Stimulated activated CD8-positive, alpha-beta memory T cell treated with anti-CD3 and anti-CD28 coated beads, Interleukin-12 subunit alpha, Interleukin-12 subunit beta, amount 100 ng/mL, for 24 hours (primary cell): ENCODE measurements at regions not wholly inside any gene's neighbourhood (a gene's known extent, or its start where the extent isn't known, plus 50 kb on each side); places are given as distances from the start of the nearest gene placed in this dataset.

Experiments used
- DNase-seq: peaks from one replicate; pipeline ENCODE4 v3.0.0-alpha.2; 2020; ENCODE audit errors: extremely low read depth

DNA sequence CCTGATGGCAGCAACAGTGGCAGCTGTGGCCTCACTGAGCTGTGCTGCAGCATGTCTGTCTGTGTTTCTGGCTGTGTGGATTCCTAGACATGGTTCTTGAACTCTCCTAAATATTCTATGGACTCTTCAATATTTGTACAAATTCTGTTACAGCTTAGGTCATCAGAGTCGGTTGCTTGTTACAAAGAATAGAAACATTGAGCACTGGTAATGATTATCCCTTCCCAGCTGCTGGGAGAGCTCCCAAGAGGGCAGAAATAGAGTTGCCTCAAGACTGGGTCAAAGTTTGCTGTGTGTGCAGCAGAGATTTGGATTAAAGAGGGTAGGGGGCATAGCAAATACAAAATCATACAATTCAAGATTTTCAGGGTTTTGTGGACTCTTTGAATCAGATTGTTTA lies 337.1 kb upstream of the AKR1E2 start:
- no peak for DNase-seq

DNA sequence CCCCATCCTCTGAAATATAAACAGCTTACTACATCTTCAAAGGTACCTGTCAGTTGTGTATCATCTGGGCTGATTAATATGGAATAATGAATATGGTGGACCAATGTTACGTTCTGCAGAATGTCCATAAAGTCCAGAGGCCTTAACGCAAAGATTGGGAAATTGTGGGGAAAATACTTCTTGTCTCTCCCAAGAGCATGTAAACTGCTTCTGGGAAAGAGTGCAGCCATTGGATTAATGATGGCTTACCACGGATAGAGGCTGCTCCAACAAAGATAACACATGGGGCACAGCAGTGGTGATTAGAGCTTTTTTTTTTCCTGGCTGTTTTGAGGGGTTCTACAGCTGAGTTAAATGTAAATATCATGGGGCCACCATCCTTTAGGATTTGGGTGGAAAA lies 340.4 kb upstream of the AKR1E2 start:
- DNase-seq: no peak

DNA sequence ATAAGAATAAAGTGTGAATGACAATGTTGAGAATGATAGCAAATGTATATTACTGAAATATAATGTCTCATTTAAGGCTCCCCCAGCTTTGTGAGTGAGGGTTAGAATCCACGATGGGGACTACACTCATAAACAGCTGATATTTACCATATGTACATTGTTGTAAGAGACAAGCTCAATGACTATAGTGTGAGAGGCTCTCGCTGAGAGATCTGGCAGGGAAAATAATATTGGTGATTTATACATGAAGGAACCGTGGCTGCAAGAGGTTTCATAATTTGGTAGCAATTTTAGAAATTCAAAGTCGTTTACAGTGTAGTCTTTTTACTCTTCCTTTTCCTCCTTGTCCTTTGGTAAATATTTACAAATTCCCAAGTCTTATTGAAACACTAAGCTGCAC lies 342.2 kb upstream of the AKR1E2 start:
- DNase-seq: no peak

DNA sequence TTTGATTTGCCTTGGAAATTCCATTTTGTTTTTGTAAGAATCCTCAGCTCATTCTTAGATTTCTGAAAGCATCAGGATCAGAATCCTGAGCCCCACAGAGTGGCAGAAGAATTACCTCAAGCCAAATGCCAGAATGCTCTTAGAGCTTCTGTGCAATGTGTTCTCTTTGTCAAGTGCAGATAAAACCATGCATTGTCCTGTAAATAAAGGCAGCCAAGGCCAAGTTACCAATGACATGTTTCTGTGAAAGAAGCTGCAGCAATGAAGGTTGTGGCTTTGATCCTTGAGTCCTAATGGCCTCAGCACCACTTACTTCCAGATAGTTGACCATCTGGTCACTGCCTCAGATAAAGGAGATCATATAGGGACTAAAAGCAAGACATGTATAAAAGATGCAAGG lies 343.3 kb upstream of the AKR1E2 start:
- DNase-seq: no peak

DNA sequence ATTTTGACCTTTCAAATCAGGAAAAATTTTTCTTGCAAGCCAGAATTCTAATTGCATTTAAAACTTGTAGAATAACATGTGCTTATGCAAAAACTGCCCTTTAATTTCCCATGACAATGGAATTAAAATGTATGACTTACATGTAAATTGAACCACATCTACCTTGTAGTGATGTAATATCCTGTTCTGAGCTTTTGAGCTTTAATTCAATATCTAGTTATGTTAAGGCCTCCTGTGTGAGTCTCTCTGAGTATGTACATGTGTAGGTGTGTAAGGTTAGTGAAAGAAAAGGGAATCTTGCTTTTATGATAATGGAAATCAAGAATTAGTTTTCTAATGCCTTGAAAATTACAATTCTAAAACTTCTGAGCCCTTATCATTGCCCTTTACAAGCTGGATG lies 344.8 kb upstream of the AKR1E2 start:
- DNase-seq: no peak

DNA sequence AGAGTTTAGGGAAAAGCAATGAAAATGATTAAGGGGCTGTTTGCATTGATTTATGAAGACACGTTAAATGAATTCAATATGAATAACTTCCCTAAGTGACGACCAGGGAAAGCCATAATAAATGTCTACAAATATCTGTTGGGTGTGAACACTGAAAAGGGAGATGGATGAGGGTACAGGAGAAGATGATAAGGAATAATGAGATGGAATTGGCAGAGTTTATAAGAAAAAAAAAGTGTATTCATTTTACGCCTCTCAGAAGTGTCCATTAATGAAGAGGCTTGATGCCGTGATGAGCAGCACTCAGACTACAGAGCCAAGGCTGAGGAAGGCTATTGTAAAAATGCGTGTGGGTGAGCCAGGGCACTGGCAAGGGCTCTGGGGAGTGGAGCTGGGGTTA lies 346.7 kb upstream of the AKR1E2 start:
- no peak for DNase-seq

DNA sequence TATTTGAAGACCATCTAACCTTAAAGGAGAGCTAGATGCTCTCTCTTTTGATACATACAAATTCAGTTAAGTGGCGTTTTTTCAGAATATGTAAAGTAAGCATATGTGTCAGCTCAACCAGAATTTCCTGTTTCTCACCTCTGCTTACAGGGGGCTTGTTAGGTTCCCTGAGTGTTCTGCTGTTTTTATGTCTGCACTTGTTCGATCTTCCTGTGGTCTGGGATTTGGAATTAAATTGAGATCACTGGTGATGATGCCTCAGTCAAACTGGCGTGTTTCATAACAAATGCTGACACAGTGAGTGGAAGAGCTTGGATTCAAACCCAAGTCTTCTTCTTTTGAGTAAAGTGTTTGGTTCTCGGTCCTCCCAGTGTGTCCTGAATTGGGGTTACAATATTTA lies 348.3 kb upstream of the AKR1E2 start:
- no peak for DNase-seq

DNA sequence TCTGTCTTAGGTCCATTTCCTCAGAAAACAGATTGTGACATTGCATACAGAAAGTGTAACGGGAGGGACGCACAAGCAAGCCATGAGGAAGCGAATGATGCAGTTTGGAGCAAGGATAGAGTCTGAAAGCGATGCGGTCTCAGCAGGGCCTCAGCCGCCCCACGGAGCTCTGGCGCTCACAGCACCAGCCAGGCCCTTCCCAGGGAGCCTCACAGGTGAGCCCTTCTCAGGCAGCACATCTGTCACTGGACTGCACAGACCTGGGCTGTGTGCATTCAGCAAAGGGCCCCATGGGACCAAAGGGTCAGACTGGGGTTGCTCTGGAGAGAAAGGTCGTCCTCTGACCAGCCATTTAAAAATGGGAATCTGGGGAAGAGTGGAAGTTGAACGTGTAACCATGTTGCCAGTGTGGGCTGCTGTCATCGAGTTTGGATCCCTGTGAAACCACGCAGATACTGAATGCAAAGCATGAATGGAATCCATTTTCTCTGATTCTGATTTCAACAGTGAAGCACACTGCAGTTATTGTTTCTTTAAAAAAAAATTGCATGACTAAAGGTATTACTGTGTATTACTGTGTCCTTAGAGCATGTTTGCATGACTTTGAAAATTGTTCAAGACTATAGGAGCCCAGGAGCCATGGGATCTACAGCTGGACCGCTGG lies 350.0 kb upstream of the AKR1E2 start:
- no peak for DNase-seq

DNA sequence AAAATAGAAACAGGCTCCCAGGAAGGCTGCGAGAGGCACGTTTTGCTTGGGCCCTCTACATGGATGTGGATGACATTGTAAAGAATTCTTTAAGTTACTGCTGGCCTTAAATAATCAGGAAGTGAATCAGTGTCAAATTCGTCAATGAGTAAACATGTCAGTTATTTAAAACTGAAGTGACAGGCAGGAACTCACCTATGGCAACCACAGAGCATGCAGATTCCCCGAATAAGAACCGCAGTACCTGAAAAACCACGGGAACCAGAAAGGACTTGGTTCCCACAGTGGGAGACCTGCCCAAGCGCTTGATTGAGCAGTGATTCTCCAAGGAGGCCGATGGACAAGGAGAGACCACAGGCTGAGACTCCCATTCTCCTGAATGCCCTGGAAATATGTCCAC lies 351.2 kb upstream of the AKR1E2 start:
- no peak for DNase-seq

DNA sequence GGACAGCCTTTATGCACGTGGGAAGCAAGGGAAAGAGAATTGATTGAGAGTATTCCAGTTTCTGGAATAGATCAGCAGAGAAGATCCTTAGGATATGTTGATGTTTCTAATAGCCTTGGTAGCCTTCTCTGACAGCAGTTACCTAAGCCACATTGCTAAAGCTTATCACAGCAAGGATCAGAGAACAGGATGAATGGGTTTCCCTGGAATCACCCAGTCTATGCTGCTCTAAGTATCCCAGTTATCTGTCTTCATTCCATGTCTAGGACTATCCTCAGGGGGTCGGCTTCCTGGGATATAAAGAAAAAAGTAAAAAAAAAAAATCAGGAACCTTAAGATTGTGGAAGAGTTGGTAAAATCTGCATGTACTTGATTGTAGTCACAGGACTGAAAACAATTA lies 352.0 kb upstream of the AKR1E2 start:
- DNase-seq: no peak

DNA sequence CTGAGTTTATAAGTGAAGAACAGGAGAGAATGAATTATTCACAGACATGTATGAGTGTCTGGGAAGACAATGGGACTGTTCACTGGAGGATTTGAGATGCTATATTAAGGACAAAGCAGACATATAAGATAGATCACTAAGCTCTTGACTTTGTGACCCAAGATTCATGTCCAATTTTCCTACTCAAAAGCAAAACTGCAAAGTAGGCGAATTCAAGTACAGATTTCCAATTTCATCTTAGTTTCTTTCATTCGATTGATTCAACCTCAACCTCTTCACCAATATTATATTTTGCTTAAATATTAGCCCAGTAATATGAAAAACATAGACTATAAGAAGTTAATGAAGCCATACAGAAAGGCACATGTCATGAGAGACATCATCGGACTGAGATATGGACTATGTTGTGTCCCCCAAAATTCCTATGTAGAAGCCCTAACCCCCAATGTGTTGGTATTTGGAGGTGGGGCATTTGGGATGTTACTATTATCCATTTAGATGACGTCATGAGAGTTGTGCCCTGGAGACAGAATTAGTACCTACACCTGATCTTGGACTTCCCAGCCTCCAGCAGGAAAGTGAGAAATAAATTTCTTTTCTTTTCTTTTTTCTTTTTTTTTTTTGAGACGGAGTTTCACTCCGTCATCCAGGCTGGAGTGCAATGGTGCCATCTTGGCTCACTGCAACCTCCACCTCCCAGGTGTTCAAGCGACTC lies 353.7 kb upstream of the AKR1E2 start:
- no peak for DNase-seq

DNA sequence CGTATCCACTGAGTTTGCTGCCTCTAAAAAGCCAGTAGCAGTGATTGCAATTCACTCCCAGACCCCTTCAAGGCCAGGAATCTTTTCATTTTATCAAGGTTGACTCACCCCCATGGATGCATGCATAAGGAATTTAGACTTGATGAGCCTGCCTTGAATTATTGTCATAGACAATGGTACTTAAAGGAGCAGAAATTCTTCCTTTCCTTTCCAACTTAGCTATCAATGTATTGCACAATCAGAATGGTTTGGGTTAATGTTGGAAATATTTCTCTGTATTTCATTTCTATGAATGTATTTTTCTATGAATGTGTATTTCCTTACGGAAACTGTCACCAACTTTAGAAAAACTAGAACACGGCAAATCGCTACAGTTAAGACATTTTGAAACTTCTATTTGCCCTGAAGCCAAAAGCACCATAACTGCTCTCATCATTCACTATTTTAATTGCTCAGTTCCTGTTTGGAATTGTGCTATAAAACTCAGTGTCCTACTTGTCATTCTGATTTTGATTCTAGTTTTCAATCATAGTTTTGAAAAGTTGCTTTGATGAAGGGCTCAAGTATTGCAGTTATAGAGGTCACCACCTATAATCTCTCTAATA lies 355.7 kb upstream of the AKR1E2 start:
- no peak for DNase-seq

DNA sequence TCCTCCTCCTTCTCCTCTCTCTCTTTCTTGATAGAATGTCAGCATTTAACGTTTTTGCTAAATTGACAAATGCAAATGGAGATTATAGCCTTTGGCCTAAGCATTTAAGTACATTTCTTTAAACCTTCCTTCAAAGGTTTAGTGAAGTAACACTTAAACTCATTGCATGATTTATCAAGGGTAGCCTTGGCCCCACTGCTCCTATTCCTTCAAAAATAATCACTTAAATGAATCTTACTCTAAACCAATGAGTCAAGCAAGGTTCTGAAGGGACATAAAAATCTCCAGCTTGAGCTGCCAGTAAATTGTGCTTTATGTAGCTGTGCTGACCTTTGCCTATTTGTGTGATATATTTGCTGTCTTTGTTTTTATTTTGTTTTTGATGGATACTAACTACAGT lies 358.5 kb upstream of the AKR1E2 start:
- no peak for DNase-seq

DNA sequence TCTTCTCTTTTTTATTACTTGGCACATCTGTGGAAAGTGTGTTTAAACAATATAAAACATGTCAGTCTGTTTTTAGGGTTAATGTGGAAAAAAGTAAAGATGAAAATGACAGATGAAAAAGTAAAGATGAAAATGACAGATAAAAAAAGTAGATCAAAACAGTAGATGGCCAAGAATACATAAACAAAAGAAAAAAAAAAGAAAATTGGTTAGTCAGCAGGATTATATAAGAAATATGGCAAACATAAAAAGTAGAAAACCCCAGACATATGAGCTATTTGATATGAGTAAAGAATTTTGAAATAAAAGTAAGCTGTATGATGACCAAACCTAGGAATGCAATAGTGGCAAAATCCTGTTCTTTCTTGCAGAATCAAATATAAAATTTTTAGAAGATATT lies 365.7 kb upstream of the AKR1E2 start:
- no peak for DNase-seq

DNA sequence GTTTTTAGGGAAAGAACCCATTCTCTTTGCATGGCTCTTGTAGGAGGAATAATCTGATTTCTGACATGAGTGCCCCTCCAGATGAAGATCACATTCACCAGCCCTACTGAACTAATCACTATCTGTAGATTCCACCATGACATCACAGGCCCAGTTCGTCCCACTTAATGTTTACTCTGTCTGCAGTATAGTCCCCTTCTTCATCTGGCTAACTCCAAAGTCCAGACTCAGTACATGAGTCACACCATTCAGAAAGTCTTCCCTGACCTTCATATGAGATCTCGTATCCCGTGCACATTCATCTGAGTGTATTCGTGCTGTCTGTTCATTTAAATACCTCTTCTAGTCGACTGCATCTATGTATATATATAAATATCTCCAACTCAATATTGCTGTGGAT lies 366.5 kb upstream of the AKR1E2 start:
- no peak for DNase-seq

DNA sequence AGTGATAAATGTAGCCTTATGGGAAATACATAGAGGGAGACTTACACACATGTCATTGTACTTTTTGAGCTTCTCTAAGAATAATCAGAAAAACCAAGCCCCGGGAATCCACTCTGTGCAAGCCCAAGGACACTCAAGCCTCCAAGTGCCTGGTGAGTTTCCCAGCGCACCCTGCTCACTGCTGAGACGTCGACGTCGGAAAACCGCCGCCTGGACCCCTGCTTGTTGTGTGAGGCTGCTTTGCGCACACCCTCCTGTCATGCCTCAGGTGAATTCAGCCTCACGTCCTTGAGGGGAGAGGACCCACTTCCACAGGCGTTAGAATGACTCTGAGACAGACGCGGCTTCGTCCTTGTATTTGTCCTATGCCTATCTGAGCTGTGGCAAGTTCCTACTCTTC lies 368.4 kb upstream of the AKR1E2 start:
- DNase-seq: no peak

DNA sequence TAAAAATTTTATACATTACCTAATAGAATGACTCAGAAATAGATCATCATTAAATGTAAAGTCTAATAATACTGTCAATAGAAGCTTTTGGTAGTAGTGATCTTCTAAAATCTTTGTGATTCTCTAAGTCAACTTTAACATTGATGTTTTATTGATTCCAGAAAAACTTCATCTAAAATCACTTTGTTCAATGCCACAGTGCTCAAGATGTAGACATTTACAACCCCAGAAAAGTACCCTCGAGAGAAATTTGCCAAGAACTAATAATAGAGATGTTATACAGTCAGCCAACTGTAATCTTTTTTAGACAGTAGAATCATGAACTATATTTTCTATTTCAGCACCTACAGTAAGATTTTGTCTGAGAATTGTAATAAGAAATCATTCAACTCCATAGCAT lies 369.2 kb upstream of the AKR1E2 start:
- no peak for DNase-seq

DNA sequence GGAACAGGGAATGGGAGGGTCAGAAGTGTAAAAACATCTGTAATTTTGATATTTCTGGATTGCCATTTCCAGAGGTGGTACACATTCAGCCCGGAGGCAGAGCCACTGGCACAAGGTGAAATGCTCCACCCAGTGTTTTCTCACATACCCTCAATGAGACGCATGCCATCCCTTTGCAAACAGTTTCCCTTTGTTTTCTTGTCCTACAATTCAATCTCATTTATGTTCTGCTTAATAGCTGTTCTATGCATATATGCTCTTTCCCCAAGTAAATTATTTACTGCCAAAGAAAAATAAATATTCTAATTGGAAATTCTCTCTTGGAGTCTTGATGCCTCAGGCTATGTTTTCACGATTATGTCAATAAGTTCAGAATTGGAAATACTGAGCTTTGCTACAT lies 369.7 kb upstream of the AKR1E2 start:
- DNase-seq: no peak

DNA sequence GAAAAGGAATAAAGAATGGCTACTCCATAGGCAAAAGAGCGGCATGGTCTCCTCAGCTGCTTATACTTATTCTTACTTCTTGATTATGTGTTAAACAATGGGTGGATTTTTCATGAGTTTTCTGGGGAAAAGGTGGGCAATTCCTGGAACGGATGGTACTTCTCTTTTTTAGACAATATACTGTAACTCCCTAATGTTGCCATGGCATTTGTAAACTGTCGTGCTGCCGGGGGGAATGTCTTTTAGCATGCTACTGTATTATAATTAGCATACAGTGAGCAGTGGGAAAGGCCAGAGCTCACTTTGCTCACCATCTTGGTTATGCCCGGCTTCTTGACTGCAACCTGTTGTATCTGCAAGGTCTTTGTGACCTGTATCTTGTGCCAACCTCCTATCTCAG lies 372.1 kb upstream of the AKR1E2 start:
- no peak for DNase-seq

DNA sequence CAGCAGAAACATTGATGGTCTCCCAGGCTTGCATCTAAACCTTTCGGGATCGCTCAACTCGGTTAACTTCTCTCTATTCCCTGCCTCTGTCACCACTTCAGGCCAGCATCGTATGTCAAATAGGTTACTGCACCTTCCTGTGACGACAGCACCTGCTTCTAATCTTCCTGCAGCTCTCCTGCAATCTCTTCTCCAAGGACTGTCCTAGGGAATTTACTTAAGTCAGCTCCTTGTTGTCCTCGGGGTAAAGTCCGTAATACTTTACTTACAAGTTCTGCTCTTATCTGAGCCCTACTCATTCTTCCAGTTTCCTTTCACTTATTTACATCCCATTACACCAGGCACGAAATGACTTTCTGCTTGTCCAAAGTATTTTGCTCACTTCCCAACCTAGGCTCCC lies 372.7 kb upstream of the AKR1E2 start:
- DNase-seq: no peak

DNA sequence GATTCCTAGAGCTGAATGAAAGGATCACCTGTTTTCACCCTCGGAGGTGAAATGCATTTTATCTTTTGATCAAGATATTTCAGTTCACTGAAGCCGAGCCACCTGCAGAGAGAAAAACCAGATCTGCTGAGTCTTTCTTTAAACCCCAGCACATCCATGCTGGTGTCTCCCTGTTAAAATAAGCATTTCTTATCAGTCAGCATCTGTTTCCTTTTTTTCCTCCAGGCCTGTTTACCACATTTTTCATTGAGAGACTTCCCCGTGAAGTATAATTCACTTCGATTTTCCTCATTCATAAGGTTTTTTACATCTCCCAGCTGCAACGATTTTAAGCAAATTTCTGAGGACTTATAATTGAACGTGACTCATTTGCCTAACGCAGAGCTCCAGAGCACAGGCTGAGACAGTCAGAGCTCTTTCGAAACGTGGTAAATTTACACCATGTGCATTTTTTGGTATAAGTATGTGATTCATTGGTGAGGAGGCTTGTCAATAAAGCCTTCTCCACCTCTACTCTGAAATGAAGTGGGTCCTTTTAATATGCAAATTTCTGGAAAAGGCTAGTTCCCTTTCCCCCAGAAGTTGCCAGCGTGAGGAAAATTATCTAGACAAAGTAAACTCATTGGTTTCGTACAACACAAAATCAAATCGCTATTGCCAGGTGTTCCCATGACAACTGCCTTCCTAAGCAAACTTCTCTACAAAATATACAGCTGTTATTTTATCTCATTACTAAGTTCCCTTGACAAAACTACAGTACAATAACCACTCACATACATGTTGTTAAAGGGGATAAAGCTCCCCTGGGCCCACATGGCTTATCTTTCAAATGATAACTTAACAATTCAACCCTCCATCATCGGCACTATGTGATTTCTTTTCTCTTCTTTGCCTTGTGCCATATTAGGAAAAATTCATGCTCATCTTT lies 374.8 kb upstream of the AKR1E2 start:
- no peak for DNase-seq

DNA sequence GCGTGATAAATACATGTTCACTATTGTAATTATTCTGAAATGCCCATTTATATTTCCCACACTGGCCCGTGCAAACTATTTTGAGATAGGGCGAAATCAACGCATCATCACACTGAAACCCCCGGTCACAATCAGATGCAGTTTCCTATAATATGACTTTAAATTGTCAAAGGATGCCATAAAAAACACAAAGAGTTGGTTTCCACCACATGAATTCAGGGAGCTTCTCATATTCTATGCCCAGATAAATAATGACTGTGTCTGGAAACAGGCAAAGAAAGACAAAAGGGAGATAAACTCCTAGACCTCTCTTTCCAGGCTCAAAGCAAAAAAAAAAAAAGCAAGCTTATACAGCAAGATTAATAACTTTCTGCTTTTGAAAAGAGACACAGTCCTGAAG lies 375.8 kb upstream of the AKR1E2 start:
- no peak for DNase-seq
